DMS114 treated with DMSO at 0.1 percent for 48 hours (cell line): ENCODE measurements at regions not wholly inside any gene's neighbourhood (a gene's known extent, or its start where the extent isn't known, plus 50 kb on each side); places are given as distances from the start of the nearest gene placed in this dataset.
"Not testable (repeated sequence)": the region's sequence is repeated elsewhere in the genome, so short reads cannot be mapped to it uniquely, and the experiment has no call there.

ENCODE experiments used
- DNase-seq: peaks from one replicate; lab custom pipeline; 2025; ENCODE audit not compliant: unreplicated experiment; lab: John Stamatoyannopoulos, UW

GRCh38 chr7:6938284-6938683, 112.2 kb upstream of the CCZ1B start:
- not testable (repeated sequence) for DNase-seq

- DNase-seq = not testable (repeated sequence)
Observed at GRCh38 chr7:6939126-6939525, 113.1 kb upstream of the CCZ1B start.

- not testable (repeated sequence) for DNase-seq
Observed at GRCh38 chr7:6939896-6940295, 113.8 kb upstream of the CCZ1B start.

GRCh38 chr7:6946873-6947272, 120.8 kb upstream of the CCZ1B start:
- not testable (repeated sequence) for DNase-seq

- not testable (repeated sequence) for DNase-seq
Observed at GRCh38 chr7:6950231-6950630, 124.2 kb upstream of the CCZ1B start.

GRCh38 chr7:6951553-6951952, 125.5 kb upstream of the CCZ1B start:
- not testable (repeated sequence) for DNase-seq

GRCh38 chr7:6953138-6953797, 127.2 kb upstream of the CCZ1B start:
- DNase-seq = not testable (repeated sequence)

GRCh38 chr7:6953798-6954181, 127.7 kb upstream of the CCZ1B start:
- DNase-seq = not testable (repeated sequence)

- not testable (repeated sequence) for DNase-seq
Observed at GRCh38 chr7:6955385-6955784, 129.3 kb upstream of the CCZ1B start.

GRCh38 chr7:6955990-6956566, 130.0 kb upstream of the CCZ1B start:
- not testable (repeated sequence) for DNase-seq

- DNase-seq = not testable (repeated sequence)
Observed at GRCh38 chr7:6958371-6958770, 132.3 kb upstream of the CCZ1B start.

GRCh38 chr7:6959942-6960341, 133.9 kb upstream of the CCZ1B start:
- DNase-seq = not testable (repeated sequence)

GRCh38 chr7:6962871-6963270, 136.8 kb upstream of the CCZ1B start:
- DNase-seq = not testable (repeated sequence)

GRCh38 chr7:6965051-6965450, 139.0 kb upstream of the CCZ1B start:
- DNase-seq = not testable (repeated sequence)

- DNase-seq = not testable (repeated sequence)
Observed at GRCh38 chr7:6970180-6970579, 144.1 kb upstream of the CCZ1B start.

GRCh38 chr7:6974876-6975275, 148.8 kb upstream of the CCZ1B start:
- DNase-seq = not testable (repeated sequence)

GRCh38 chr7:6975346-6975745, 149.3 kb upstream of the CCZ1B start:
- DNase-seq = not testable (repeated sequence)

GRCh38 chr7:6977368-6977767, 151.3 kb upstream of the CCZ1B start:
- not testable (repeated sequence) for DNase-seq

GRCh38 chr7:6978326-6978725, 152.3 kb upstream of the CCZ1B start:
- DNase-seq = not testable (repeated sequence)

GRCh38 chr7:6979456-6979855, 153.4 kb upstream of the CCZ1B start:
- not testable (repeated sequence) for DNase-seq

- DNase-seq = not testable (repeated sequence)
Observed at GRCh38 chr7:6982375-6982774, 156.3 kb upstream of the CCZ1B start.

GRCh38 chr7:6986892-6987291, 160.8 kb upstream of the CCZ1B start:
- not testable (repeated sequence) for DNase-seq

- DNase-seq = not testable (repeated sequence)
Observed at GRCh38 chr7:6988608-6989007, 162.5 kb upstream of the CCZ1B start.
